ENCODE measurements at regions not wholly inside any gene's neighbourhood (a gene's known extent, or its start where the extent isn't known, plus 50 kb on each side); places are given as distances from the start of the nearest gene placed in this dataset.
A peak's percentile ranks its signal among the peaks of the same experiment; 100 is the strongest.

DNA sequence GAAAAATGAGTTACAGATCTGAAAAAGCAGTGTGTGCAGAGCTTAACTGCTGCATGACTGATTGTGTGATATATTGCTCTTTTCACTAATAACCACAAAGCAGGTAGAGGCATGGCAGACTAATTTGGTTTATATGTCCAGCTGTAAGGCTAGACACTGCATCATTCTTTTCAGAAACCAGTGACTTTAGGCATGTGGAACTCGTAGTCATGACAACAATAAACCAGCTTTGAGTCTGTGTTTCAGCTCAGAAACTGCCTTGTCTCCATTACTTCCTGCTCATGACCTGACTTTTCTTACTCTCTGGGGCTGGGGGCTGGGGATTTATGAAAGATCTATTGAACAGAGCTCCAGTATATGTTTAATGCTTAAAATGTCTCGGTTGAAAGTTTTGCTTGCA is 146.8 kb upstream of the LRIG3 start:
- Histone ChIP-seq H3K79me2 (no peaks in the 10 kb centered on the region), H3K9me2 (replicated peaks; ENCODE audit: insufficient read depth) (no peaks in the 10 kb centered on the region), H3K27me3 (no peaks in the 10 kb centered on the region), H3K4me3 (no peak overlapping the region), H3K4me2 (no peak overlapping the region), H3K4me1 (ENCODE audit: insufficient read depth) (no peaks in the 10 kb centered on the region), H3K9me3 (ENCODE audit: low read depth) (no peaks in the 10 kb centered on the region), H3K36me3 (replicated peaks; ENCODE audit: insufficient read depth, low read depth) (no peaks in the 10 kb centered on the region), H2AFZ (no peak overlapping the region), H3K27ac (no peak overlapping the region), H4K20me1 (ENCODE audit: insufficient read depth, poor library complexity, severe bottlenecking) (no peaks in the 10 kb centered on the region)
- 37% methylated on average over 2 of the region's 2 CpGs for WGBS (ENCODE audit: low lambda C conversion rate, missing lambda C conversion rate)
- TF ChIP-seq EZH2phosphoT487 (IDR thresholded peaks at IDR 0.05; ENCODE audit: low read depth, severe bottlenecking, unreplicated experiment) (no peak), CTCF (IDR thresholded peaks at IDR 0.05; ENCODE audit: poor library complexity) (no peak), EZH2 (IDR thresholded peaks at IDR 0.05; ENCODE audit: borderline replicate concordance) (no peak)
- peak; percentile 31 for DNase-seq (ENCODE audit: low spot score)

- H3K36me3 ChIP-seq (replicated peaks; ENCODE audit: insufficient read depth, low read depth): no peaks in the 10 kb centered on the region
- TF ChIP-seq EZH2phosphoT487 (IDR thresholded peaks at IDR 0.05; ENCODE audit: low read depth, severe bottlenecking, unreplicated experiment): no peak
- TF ChIP-seq EZH2 (IDR thresholded peaks at IDR 0.05; ENCODE audit: borderline replicate concordance): no peak
- TF ChIP-seq CTCF (IDR thresholded peaks at IDR 0.05; ENCODE audit: poor library complexity): no peak
- WGBS (ENCODE audit: low lambda C conversion rate, missing lambda C conversion rate): 71% methylated on average over 1 of the region's 1 CpG
- H3K4me2 ChIP-seq: no peak overlapping the region
- H3K4me1 ChIP-seq (ENCODE audit: insufficient read depth): no peaks in the 10 kb centered on the region
- no peaks in the 10 kb centered on the region for H3K79me2 ChIP-seq
- no peaks in the 10 kb centered on the region for H3K9me2 ChIP-seq (replicated peaks; ENCODE audit: insufficient read depth)
- no peak overlapping the region for H2AFZ ChIP-seq
- H4K20me1 ChIP-seq (ENCODE audit: insufficient read depth, poor library complexity, severe bottlenecking): no peaks in the 10 kb centered on the region
- no peaks in the 10 kb centered on the region for H3K27me3 ChIP-seq
- DNase-seq (ENCODE audit: low spot score): no peak
- no peak overlapping the region for H3K27ac ChIP-seq
- no peak overlapping the region for H3K4me3 ChIP-seq
- H3K9me3 ChIP-seq (ENCODE audit: low read depth): no peaks in the 10 kb centered on the region
Observed at GRCh38 chr12:59066445-59066844, 146.1 kb upstream of the LRIG3 start.

- no peak overlapping the region for H2AFZ ChIP-seq
Observed at GRCh38 chr12:59059088-59059935, 139.0 kb upstream of the LRIG3 start.

More at GRCh38 chr12:59059088-59059935, 139.0 kb upstream of the LRIG3 start:
- H3K79me2 ChIP-seq: no peaks in the 10 kb centered on the region
- H3K4me2 ChIP-seq: no peak overlapping the region
- H3K27ac ChIP-seq: no peak overlapping the region
- H3K4me1 ChIP-seq (ENCODE audit: insufficient read depth): no peaks in the 10 kb centered on the region
- TF ChIP-seq EZH2 (IDR thresholded peaks at IDR 0.05; ENCODE audit: borderline replicate concordance) (no peak), CTCF (IDR thresholded peaks at IDR 0.05; ENCODE audit: poor library complexity) (no peak), EZH2phosphoT487 (IDR thresholded peaks at IDR 0.05; ENCODE audit: low read depth, severe bottlenecking, unreplicated experiment) (no peak)
- H3K36me3 ChIP-seq (replicated peaks; ENCODE audit: insufficient read depth, low read depth): no peaks in the 10 kb centered on the region
- H3K4me3 ChIP-seq: no peak overlapping the region
- H3K27me3 ChIP-seq: no peaks in the 10 kb centered on the region
- no peak for DNase-seq (ENCODE audit: low spot score)
- H3K9me2 ChIP-seq (replicated peaks; ENCODE audit: insufficient read depth): no peaks in the 10 kb centered on the region
- no peaks in the 10 kb centered on the region for H3K9me3 ChIP-seq (ENCODE audit: low read depth)
- WGBS (ENCODE audit: low lambda C conversion rate, missing lambda C conversion rate): 55% methylated on average over 4 of the region's 4 CpGs
- H4K20me1 ChIP-seq (ENCODE audit: insufficient read depth, poor library complexity, severe bottlenecking): no peaks in the 10 kb centered on the region

All from hepatocyte (in vitro differentiated cells).